Peyer's patch (tissue), 4 donors: ENCODE measurements at regions not wholly inside any gene's neighbourhood (a gene's known extent, or its start where the extent isn't known, plus 50 kb on each side); places are given as distances from the start of the nearest gene placed in this dataset.

Experiments
- DNase-seq, 3 donors: peaks; one replicate each; pipeline ENCODE4 v3.0.0-alpha.2; 2017 to 2019
- H3K27ac ChIP-seq, 4 donors: fragments of 200-600 bp; sonication (generic); one replicate each; pipeline ENCODE4 v1.5.1; 2016 to 2019
- H3K27me3 ChIP-seq, 2 donors: fragments of 200-600 bp; sonication (generic); one replicate each; pipeline ENCODE4 v1.5.1; 2019
- H3K36me3 ChIP-seq, 3 donors: fragments of 200-600 bp; sonication (generic); one replicate each; pipeline ENCODE4 v1.5.1; 2016 to 2019
- H3K4me1 ChIP-seq, 4 donors: fragments of 200-600 bp; sonication (generic); one replicate each; pipeline ENCODE4 v1.5.1; 2016 to 2019
- H3K4me3 ChIP-seq, 4 donors: fragments of 200-600 bp; sonication (generic); 1 replicate in 3 of 4; 2 replicates in 1 of 4; pipeline ENCODE4 v1.5.1; 2016 to 2019; ENCODE audit warnings: mild to moderate bottlenecking in 1 of 4
- H3K9me3 ChIP-seq, 4 donors: fragments of 200-600 bp; sonication (generic); one replicate each; pipeline ENCODE4 v1.5.1; 2016 to 2019; ENCODE audit warnings: mild to moderate bottlenecking in 1 of 4
- POLR2A ChIP-seq, 2 donors: fragments of 450-650 bp; IDR thresholded peaks; one replicate each; pipeline ENCODE4 v1.5.1; 2017; ENCODE audit warnings: antibody characterized with exemption in 2 of 2, mild to moderate bottlenecking in 2 of 2, moderate library complexity in 2 of 2
- TF ChIP-seq, protein P1 (sequence below), 6 experiments: fragments of 450-650 bp in 4 of 6; fragments of 200-600 bp in 2 of 6; sonication (generic) in 1 of 6; IDR thresholded peaks; one replicate each; pipeline ENCODE4 v1.5.1; 2017 to 2019; ENCODE audit warnings: antibody characterized with exemption in 6 of 6, mild to moderate bottlenecking in 3 of 6, moderate library complexity in 1 of 6

DNA sequence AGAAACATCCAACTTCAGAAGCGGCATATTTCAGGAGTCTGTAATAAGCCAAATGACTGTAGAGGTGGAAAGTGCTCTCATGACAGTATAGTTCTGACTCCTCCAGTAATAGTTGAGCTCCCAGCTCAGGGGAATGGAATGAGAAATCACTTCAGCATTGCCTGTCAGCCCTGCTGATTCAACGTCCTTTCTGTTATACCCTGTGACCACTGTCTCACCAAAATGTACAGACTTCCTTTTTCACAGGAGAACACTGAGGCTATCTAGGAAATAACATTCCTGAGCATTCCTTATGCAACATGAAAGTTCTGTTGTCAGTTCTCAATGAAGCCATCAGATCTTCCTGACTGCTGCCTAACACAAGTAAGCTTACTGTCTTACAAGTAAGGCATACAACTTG is 284.5 kb upstream of the MME start:
- Histone ChIP-seq H3K27ac (no peak overlapping the region), H3K9me3 (no peaks in the 10 kb centered on the region), H3K4me1 (no peaks in the 10 kb centered on the region), H3K4me3 (no peak overlapping the region), H3K36me3 (no peaks in the 10 kb centered on the region), H3K27me3 (no peaks in the 10 kb centered on the region)
- no peak for TF ChIP-seq POLR2A (IDR thresholded peaks at IDR 0.05)
- TF ChIP-seq, protein P1, sequence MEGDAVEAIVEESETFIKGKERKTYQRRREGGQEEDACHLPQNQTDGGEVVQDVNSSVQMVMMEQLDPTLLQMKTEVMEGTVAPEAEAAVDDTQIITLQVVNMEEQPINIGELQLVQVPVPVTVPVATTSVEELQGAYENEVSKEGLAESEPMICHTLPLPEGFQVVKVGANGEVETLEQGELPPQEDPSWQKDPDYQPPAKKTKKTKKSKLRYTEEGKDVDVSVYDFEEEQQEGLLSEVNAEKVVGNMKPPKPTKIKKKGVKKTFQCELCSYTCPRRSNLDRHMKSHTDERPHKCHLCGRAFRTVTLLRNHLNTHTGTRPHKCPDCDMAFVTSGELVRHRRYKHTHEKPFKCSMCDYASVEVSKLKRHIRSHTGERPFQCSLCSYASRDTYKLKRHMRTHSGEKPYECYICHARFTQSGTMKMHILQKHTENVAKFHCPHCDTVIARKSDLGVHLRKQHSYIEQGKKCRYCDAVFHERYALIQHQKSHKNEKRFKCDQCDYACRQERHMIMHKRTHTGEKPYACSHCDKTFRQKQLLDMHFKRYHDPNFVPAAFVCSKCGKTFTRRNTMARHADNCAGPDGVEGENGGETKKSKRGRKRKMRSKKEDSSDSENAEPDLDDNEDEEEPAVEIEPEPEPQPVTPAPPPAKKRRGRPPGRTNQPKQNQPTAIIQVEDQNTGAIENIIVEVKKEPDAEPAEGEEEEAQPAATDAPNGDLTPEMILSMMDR (IDR thresholded peaks at IDR 0.05), result no peak
- DNase-seq, result no peak

DNA sequence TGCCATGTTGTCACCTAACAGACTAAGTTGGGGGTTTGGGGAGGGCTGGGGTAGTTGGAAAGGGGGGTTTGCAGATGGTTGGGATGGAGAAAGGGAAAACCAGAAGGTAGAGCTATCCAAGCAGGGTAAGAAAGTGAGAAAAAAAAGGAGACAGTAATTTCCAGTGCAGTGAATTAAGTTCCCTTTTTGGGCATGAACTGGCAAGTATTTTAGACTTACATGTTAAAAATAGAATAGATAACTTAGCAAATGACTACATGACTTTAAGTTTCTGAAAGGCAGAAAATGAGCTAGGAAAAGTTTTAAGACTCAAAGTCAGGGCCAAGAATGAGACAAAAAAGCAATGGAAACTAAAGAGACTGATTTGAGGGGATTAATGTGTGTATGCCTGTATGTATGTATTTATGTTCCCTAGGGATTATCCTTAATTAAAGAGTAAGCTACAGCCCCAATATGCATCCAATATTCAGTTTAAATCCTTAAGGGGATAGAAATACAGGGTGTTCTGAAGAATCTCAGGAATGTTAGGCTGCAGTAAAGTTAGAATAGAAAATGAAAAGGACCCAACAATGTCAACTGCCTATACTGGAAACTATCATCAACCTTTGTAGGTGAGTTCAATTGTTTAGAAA is 285.2 kb upstream of the MME start:
- H3K36me3 ChIP-seq, result no peaks in the 10 kb centered on the region
- H3K4me1 ChIP-seq, result no peaks in the 10 kb centered on the region
- no peaks in the 10 kb centered on the region for H3K27me3 ChIP-seq
- TF ChIP-seq POLR2A (IDR thresholded peaks at IDR 0.05), result no peak
- TF ChIP-seq, protein P1 (IDR thresholded peaks at IDR 0.05), result no peak
- DNase-seq, result no peak
- no peaks in the 10 kb centered on the region for H3K9me3 ChIP-seq
- H3K27ac ChIP-seq, result no peak overlapping the region
- H3K4me3 ChIP-seq, result no peak overlapping the region

DNA sequence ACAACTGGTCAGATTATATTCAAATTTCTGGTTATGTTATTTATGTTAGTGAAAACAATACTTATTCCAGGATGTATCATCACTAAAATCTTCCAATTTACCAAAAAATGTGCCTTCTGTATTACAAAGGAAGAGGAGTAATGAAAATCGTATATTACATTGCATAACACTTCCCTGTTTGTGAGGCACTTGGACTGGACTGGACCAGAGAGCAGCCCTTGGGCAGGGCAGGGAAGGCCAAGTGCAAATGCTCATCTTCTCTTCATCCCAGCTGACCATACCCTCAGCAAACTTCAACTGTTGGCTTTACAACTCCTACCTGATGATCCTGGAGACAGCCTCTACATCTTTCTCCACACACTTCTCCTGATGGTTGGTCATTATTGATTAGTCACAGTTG is 285.7 kb upstream of the MME start:
- TF ChIP-seq POLR2A (IDR thresholded peaks at IDR 0.05), result no peak
- TF ChIP-seq, protein P1 (IDR thresholded peaks at IDR 0.05), result no peak
- H3K36me3 ChIP-seq, result no peaks in the 10 kb centered on the region
- no peak overlapping the region for H3K4me3 ChIP-seq
- no peaks in the 10 kb centered on the region for H3K27me3 ChIP-seq
- no peak overlapping the region for H3K27ac ChIP-seq
- no peaks in the 10 kb centered on the region for H3K4me1 ChIP-seq
- DNase-seq, result no peak
- H3K9me3 ChIP-seq, result no peaks in the 10 kb centered on the region

DNA sequence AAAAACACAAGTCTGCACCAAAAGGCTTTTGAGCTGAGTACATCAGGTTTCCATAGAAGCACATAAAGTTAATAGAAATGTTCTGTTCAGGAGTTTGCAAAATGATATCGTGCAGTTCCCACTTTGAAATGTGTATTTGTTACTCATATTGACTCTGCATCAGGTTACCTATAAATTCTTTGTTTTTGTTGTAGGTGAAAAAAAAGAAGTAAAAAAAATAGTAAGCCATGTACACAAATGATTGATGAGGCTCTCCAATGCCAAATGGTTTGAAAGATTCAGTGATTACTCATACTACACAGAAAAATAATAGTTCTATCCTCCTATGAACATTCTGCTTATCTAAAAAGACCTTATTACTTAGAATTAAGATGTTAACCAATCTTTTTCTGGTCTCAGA is 287.3 kb upstream of the MME start:
- Histone ChIP-seq H3K4me3 (no peak overlapping the region), H3K9me3 (no peaks in the 10 kb centered on the region), H3K27ac (no peak overlapping the region), H3K36me3 (no peaks in the 10 kb centered on the region), H3K27me3 (no peaks in the 10 kb centered on the region), H3K4me1 (no peaks in the 10 kb centered on the region)
- no peak for DNase-seq
- TF ChIP-seq POLR2A (IDR thresholded peaks at IDR 0.05), result no peak
- TF ChIP-seq, protein P1 (IDR thresholded peaks at IDR 0.05), result no peak

DNA sequence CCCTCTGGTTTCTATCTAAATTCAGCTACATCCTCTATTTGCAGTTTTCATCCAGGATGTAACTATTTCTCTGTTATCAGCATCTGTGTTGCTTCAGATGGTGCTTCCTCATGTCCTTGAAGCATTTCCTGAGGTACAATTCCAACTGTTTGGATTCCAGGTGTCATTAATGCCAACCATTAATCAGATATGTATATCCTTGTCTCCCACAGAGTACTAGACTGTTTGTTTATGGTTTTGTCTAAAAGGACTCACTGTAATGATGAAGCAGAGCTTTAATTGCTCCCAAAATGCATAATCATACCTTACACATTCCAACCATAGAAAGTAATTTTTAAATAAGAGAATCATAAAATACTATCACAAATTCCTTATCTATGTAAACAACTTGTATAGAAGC is 288.5 kb upstream of the MME start:
- Histone ChIP-seq H3K4me3 (no peak overlapping the region), H3K4me1 (no peaks in the 10 kb centered on the region), H3K27ac (no peak overlapping the region), H3K36me3 (no peaks in the 10 kb centered on the region), H3K27me3 (no peaks in the 10 kb centered on the region), H3K9me3 (no peaks in the 10 kb centered on the region)
- TF ChIP-seq POLR2A (IDR thresholded peaks at IDR 0.05), result no peak
- TF ChIP-seq, protein P1 (IDR thresholded peaks at IDR 0.05), result no peak
- no peak for DNase-seq

DNA sequence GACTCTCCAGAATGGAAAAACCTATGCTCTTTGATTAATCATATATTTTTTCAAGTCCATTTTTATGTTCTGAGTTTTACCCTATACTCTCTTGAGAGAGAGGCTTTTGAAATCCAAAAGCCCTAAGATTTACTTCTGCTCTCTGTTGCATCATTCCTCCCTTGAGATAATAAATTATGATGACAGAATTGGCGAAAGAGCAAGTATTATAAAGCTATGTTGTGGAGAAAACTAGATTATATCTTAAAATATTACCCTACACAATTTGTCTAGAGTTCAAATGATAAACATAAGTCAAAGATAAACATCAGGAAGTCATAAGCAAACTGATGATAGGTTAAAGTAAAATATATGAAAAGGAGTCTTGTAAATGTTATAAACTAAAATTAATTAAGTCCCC is 293.4 kb upstream of the MME start:
- H3K9me3 ChIP-seq, result no peaks in the 10 kb centered on the region
- no peak overlapping the region for H3K4me3 ChIP-seq
- no peak for DNase-seq
- no peaks in the 10 kb centered on the region for H3K27me3 ChIP-seq
- no peaks in the 10 kb centered on the region for H3K36me3 ChIP-seq
- TF ChIP-seq, protein P1 (IDR thresholded peaks at IDR 0.05), result no peak
- TF ChIP-seq POLR2A (IDR thresholded peaks at IDR 0.05), result no peak
- no peaks in the 10 kb centered on the region for H3K4me1 ChIP-seq
- no peak overlapping the region for H3K27ac ChIP-seq
